HL-60 (cell line): ENCODE measurements at regions not wholly inside any gene's neighbourhood (a gene's known extent, or its start where the extent isn't known, plus 50 kb on each side); places are given as distances from the start of the nearest gene placed in this dataset.

ENCODE experiments used
- DNase-seq, 2 experiments: peaks; one replicate each; pipeline ENCODE4 v3.0.0-alpha.2; 2010 to 2020; ENCODE audit warnings: low read depth in 1 of 2, low spot score in 1 of 2
- H3K27ac ChIP-seq: fragments of 250-450 bp; sonication (Bioruptor Pico); replicated peaks from 2 replicates; pipeline ENCODE4 v1.5.1; 2020; ENCODE audit warnings: mild to moderate bottlenecking, moderate library complexity
- H3K27me3 ChIP-seq: fragments of 250-450 bp; sonication (Bioruptor Pico); 2 replicates; pipeline ENCODE4 v1.5.1; 2021; ENCODE audit warnings: mild to moderate bottlenecking, moderate library complexity; ENCODE audit not compliant: insufficient read depth, poor library complexity, severe bottlenecking
- H3K4me3 ChIP-seq: replicated peaks from 2 replicates; pipeline ENCODE4 v1.5.1; 2011; ENCODE audit warnings: mild to moderate bottlenecking, control low read depth, low read length; ENCODE audit not compliant: insufficient read depth
- GABPA ChIP-seq: IDR thresholded peaks from 2 replicates; pipeline ENCODE4 v1.6.1; 2012; ENCODE audit warnings: low read depth
- POLR2AphosphoS5 ChIP-seq: IDR thresholded peaks from 2 replicates; pipeline ENCODE4 v1.6.1; 2012; ENCODE audit warnings: low read depth
- SPI1 ChIP-seq: IDR thresholded peaks from 2 replicates; pipeline ENCODE4 v1.6.1; 2012; ENCODE audit warnings: low read depth, mild to moderate bottlenecking, borderline replicate concordance
- TF ChIP-seq, protein P1 (sequence below): IDR thresholded peaks from one replicate; pipeline ENCODE4 v1.5.1; 2011; ENCODE audit warnings: low read length, control low read depth, inconsistent platforms; ENCODE audit not compliant: insufficient read depth
- TF ChIP-seq, protein P2 (sequence below): IDR thresholded peaks from 2 replicates; pipeline ENCODE4 v1.6.1; 2012; ENCODE audit warnings: low read depth; ENCODE audit not compliant: insufficient replicate concordance

DNA sequence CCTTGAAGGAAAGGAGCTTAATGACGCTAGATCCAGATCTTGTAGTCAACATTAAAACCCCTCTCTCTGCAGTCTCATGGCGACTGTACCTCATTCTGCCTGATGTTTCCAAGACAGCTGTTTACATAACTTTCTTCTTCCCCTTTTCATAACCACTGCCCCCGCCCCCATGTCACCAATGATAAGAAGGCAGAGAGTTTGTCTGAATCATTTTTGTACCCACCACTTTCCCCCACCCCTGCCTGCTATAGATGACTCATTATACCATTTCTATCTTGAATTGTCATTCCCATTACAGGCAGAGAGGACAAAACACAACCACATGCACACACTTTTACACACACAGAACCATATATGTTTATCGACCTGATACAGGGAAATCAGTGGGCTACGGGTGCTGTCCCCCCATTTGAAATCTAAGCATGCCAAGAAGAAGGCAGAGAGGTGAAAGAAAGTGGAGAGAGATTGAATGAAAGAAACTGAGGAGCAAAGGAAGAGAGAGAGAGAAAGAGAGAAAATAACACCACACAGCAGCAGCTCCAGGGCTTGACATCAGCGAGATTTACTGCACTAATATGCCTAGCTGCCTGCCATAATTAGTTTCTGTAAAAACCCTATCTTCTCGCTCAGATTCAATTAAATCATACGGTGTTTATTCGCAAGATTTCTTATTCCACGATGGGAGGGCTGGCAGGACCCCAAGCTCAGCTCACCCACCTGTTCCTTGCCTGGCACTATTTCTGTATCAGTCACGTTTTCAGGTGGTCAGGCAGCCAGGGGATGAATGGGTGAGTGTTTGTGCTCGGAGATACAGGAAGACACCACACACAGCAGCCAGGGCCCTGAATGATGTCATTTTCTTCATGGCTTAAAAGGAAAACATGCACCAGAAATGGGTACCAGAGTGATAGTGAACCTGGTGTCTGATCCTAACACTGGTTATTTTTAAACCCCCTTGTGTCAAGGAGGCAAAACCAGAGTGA is 114.3 kb upstream of the SERP2 start:
- peak; percentile 66 to 95 for DNase-seq
- peak overlapping the region; percentile 56 for H3K27ac ChIP-seq
- TF ChIP-seq SPI1: peak; percentile 86
- TF ChIP-seq, protein P1, sequence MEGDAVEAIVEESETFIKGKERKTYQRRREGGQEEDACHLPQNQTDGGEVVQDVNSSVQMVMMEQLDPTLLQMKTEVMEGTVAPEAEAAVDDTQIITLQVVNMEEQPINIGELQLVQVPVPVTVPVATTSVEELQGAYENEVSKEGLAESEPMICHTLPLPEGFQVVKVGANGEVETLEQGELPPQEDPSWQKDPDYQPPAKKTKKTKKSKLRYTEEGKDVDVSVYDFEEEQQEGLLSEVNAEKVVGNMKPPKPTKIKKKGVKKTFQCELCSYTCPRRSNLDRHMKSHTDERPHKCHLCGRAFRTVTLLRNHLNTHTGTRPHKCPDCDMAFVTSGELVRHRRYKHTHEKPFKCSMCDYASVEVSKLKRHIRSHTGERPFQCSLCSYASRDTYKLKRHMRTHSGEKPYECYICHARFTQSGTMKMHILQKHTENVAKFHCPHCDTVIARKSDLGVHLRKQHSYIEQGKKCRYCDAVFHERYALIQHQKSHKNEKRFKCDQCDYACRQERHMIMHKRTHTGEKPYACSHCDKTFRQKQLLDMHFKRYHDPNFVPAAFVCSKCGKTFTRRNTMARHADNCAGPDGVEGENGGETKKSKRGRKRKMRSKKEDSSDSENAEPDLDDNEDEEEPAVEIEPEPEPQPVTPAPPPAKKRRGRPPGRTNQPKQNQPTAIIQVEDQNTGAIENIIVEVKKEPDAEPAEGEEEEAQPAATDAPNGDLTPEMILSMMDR: no peak
- H3K27me3 ChIP-seq: no peaks in the 10 kb centered on the region
- H3K4me3 ChIP-seq: no peak overlapping the region

DNA sequence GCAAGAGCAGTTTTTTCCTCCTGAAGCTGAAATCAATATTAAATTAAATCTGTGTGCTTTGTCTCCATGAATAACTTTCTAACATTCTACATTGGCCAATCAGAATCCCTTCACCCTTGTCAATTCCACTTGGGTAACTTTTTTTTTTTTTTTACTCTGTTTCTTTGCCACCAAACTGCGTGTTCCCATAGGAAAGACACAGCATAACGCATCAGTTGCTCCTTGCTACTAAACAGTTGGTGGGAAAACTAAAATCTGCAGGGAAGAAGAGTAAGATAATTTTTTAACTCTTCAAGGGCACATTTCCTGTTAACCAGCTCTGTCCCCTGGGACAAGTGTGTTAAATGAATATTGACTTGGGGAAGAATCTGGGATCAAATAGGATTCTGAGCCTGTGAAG is 113.3 kb upstream of the SERP2 start:
- Histone ChIP-seq H3K27ac (no peak overlapping the region), H3K27me3 (no peaks in the 10 kb centered on the region), H3K4me3 (no peak overlapping the region)
- TF ChIP-seq, protein P1: no peak
- no peak for DNase-seq

DNA sequence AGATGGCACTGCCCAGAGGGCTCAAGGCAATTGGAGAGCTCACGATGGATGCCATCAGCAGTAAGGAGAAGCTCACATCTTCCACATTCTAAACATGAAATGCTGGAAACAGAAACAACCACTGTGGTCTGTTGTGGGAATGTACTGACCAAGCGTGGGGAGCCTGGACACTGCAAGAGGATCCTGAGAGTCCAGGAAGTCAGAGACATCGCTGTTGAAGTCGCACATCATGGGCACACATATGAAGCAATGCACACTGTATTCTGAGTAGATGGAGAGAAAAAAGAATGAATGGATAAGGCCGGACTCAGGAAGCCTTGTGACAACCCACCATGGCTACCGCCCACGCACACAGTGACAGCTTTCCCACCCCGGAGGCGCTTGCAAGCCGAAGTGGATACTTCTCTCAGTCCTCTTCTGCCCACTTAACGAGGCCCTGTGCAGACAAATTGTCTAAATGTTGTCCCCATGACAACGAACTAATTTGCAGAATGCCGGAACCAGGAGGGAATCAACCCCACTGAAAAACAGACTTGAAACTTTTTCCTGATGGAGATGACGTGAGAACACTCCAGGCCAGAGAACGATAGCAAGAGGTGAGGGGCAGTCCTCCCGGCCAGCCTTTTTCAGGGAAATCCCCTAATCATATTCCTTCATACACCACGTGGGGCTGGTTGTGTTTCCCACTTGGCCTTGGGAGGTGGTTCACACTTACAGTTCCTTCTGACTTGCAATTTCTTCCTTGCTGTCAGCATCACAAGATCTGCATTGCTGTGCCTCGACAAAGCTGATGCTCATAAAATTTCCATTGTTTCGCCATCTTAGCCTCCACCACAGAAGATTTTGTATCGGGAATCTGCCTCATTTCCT is 109.6 kb upstream of the SERP2 start:
- no peak for DNase-seq
- TF ChIP-seq SPI1 (no peak), GABPA (no peak), POLR2AphosphoS5 (no peak)
- TF ChIP-seq, protein P1: no peak
- TF ChIP-seq, protein P2, sequence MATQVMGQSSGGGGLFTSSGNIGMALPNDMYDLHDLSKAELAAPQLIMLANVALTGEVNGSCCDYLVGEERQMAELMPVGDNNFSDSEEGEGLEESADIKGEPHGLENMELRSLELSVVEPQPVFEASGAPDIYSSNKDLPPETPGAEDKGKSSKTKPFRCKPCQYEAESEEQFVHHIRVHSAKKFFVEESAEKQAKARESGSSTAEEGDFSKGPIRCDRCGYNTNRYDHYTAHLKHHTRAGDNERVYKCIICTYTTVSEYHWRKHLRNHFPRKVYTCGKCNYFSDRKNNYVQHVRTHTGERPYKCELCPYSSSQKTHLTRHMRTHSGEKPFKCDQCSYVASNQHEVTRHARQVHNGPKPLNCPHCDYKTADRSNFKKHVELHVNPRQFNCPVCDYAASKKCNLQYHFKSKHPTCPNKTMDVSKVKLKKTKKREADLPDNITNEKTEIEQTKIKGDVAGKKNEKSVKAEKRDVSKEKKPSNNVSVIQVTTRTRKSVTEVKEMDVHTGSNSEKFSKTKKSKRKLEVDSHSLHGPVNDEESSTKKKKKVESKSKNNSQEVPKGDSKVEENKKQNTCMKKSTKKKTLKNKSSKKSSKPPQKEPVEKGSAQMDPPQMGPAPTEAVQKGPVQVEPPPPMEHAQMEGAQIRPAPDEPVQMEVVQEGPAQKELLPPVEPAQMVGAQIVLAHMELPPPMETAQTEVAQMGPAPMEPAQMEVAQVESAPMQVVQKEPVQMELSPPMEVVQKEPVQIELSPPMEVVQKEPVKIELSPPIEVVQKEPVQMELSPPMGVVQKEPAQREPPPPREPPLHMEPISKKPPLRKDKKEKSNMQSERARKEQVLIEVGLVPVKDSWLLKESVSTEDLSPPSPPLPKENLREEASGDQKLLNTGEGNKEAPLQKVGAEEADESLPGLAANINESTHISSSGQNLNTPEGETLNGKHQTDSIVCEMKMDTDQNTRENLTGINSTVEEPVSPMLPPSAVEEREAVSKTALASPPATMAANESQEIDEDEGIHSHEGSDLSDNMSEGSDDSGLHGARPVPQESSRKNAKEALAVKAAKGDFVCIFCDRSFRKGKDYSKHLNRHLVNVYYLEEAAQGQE: no peak
- H3K4me3 ChIP-seq: no peak overlapping the region

DNA sequence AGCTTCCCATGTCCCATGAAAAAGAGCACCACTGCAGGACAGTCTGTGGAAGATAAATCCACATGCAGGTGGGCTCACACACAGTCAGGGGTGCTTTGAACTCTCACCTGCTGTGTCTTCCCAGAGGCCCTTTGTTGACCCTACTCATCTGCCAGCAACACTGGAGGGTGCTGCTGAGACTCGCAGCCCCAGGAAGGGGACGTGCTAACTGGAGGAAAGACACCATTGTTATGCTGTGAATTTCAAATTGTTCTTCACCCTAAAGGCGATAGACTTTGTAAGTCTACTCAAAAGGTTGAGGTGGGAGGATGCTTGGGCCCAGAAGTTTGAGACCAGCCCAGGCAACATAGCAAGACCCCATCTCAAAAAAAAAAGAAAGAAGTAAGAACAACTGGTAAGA is 107.3 kb upstream of the SERP2 start:
- TF ChIP-seq, protein P2: no peak
- TF ChIP-seq SPI1: no peak
- TF ChIP-seq POLR2AphosphoS5: no peak
- TF ChIP-seq GABPA: no peak
- TF ChIP-seq, protein P1: no peak
- no peak for DNase-seq
- H3K27ac ChIP-seq: no peak overlapping the region
- no peak overlapping the region for H3K4me3 ChIP-seq
- no peaks in the 10 kb centered on the region for H3K27me3 ChIP-seq

More for the DNA sequence above, 109.6 kb upstream of the SERP2 start:
- Histone ChIP-seq H3K27ac (no peak overlapping the region), H3K27me3 (no peaks in the 10 kb centered on the region)
